ENCODE measurements at regions not wholly inside any gene's neighbourhood (a gene's known extent, or its start where the extent isn't known, plus 50 kb on each side); places are given as distances from the start of the nearest gene placed in this dataset.

- Histone ChIP-seq H3K27me3 (no peaks in the 10 kb centered on the region), H3K4me1 (replicated peaks in 1 of 2) (peaks cover 0 to 2% of the 10 kb centered on the region in 2 donors), H3K4me3 (no peak overlapping the region), H3K27ac (no peak overlapping the region), H3K36me3 (replicated peaks in 1 of 2) (no peaks in the 10 kb centered on the region), H3K9me3 (replicated peaks in 1 of 3) (no peaks in the 10 kb centered on the region)
- no peak for TF ChIP-seq POLR2A (IDR thresholded peaks at IDR 0.05)
- TF ChIP-seq CTCF (IDR thresholded peaks at IDR 0.05), result no peak
- DNase-seq, result no peak
- intact Hi-C loops (cut with DNase I), result no loop called here
- 72 to 80% (median 78%) methylated on average over 3 of the region's 3 CpGs for WGBS, 4 donors
Observed at GRCh38 chr10:110421512-110422138, 76.1 kb upstream of the DUSP5 start.

- TF ChIP-seq CTCF (IDR thresholded peaks at IDR 0.05) (no peak), POLR2A (IDR thresholded peaks at IDR 0.05) (no peak)
- peaks cover 0 to 4% of the 10 kb centered on the region in 2 donors for H3K4me1 ChIP-seq (replicated peaks in 1 of 2)
- WGBS, 4 donors, result 91 to 92% methylated on average over 2 of the region's 2 CpGs; no CpG with 5 or more reads in 2 of the 4 donors
Observed at GRCh38 chr10:110422548-110422947, 75.2 kb upstream of the DUSP5 start.

GRCh38 chr10:110423650-110424049, 74.1 kb upstream of the DUSP5 start:
- H3K4me3 ChIP-seq, result no peak overlapping the region
- 53 to 68% (median 59%) methylated on average over 6 of the region's 6 CpGs for WGBS, 4 donors
- H3K4me1 ChIP-seq (replicated peaks in 1 of 2), result peaks cover 0 to 4% of the 10 kb centered on the region in 2 donors
- DNase-seq, result peak in 2 of 7 donors; percentile 26 to 27
- no peaks in the 10 kb centered on the region for H3K9me3 ChIP-seq (replicated peaks in 1 of 3)
- intact Hi-C loops (cut with DNase I), result no loop called here
- H3K36me3 ChIP-seq (replicated peaks in 1 of 2), result no peaks in the 10 kb centered on the region
- no peak overlapping the region for H3K27ac ChIP-seq
- TF ChIP-seq POLR2A (IDR thresholded peaks at IDR 0.05) (no peak), CTCF (IDR thresholded peaks at IDR 0.05) (no peak)
- no peaks in the 10 kb centered on the region for H3K27me3 ChIP-seq

More at GRCh38 chr10:110422548-110422947, 75.2 kb upstream of the DUSP5 start:
- Histone ChIP-seq H3K36me3 (replicated peaks in 1 of 2) (no peaks in the 10 kb centered on the region), H3K9me3 (replicated peaks in 1 of 3) (no peaks in the 10 kb centered on the region), H3K27ac (no peak overlapping the region), H3K4me3 (no peak overlapping the region), H3K27me3 (no peaks in the 10 kb centered on the region)
- DNase-seq, result no peak
- intact Hi-C loops (cut with DNase I), result no loop called here

- intact Hi-C loops (cut with DNase I), result no loop called here
- peak overlapping the region in 3 of 5 donors; percentile 21 to 83 (median 39) for H3K27ac ChIP-seq
- H3K27me3 ChIP-seq, result no peaks in the 10 kb centered on the region
- no peak overlapping the region for H3K4me3 ChIP-seq
- TF ChIP-seq POLR2A (IDR thresholded peaks at IDR 0.05) (no peak), CTCF (IDR thresholded peaks at IDR 0.05) (no peak)
- peak in 1 of 7 donors; percentile 15 for DNase-seq
- H3K4me1 ChIP-seq (replicated peaks in 1 of 2), result peaks cover 0 to 4% of the 10 kb centered on the region in 2 donors
- 81 to 91% (median 86%) methylated on average over 11 of the region's 11 CpGs for WGBS, 4 donors
- no peaks in the 10 kb centered on the region for H3K9me3 ChIP-seq (replicated peaks in 1 of 3)
- H3K36me3 ChIP-seq (replicated peaks in 1 of 2), result no peaks in the 10 kb centered on the region
Observed at GRCh38 chr10:110425684-110426293, 71.9 kb upstream of the DUSP5 start.
